ENCODE measurements at regions not wholly inside any gene's neighbourhood (a gene's known extent, or its start where the extent isn't known, plus 50 kb on each side); places are given as distances from the start of the nearest gene placed in this dataset.
"Not testable (repeated sequence)": the region's sequence is repeated elsewhere in the genome, so short reads cannot be mapped to it uniquely, and the experiment has no call there.

DNA sequence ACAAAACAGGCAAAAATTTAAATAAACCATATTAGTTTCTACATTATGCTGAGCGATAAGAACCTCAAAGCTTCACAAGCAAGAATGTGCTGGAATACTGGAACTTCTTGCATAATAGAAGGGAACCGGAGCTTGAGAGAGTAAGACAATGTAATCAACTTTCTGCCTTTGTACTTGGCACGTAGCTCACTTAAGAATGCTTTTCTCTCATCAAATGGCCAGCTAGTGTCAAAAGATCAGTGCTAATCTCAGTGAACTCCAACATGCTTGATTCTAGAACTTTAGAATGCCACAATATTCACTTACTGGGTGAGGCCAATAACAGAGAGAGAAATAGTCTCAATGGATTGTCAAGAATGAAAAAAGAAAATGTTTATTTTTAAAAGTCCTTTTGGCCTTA is 486.1 kb upstream of the LRRC7 start:
- DNase-seq (ENCODE audit: low spot score): no peak

DNA sequence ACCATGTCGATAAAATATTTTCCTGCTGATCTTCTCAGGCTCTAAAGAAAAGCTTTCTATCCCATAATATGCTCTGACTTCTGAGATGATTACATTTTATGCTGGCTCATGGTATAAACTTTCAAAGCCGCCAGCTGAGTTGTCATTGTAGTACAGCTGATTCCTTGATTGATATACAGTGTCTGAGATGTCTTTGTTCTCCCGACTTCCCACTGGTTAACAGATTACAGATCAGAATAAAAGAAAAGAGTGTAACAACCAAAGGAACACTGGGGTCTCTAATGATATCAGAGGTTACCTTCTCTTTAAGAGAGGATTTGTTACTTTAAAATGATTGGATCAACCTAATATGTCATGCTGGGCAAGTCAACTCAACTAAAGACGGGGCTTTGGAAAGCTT is 485.4 kb upstream of the LRRC7 start:
- no peak for DNase-seq (ENCODE audit: low spot score)

DNA sequence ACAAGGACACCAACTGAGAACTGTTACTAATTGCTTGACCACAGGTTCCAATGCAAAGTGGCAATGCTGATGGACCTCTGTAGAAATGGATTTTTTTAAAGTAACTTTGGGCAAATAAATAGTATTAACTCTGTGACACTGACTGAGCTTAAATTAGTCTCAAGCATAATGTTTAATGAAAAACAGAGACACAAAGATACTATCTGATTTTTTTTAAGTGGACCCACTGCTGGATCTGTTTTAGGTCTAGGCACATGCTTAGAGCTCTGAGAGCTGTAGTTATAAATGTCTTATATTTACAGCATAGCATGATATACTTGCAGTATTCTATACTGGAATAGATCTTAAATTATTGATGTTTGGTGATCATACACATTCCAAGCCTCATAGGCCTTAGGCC is 481.6 kb upstream of the LRRC7 start:
- no peak for DNase-seq (ENCODE audit: low spot score)

DNA sequence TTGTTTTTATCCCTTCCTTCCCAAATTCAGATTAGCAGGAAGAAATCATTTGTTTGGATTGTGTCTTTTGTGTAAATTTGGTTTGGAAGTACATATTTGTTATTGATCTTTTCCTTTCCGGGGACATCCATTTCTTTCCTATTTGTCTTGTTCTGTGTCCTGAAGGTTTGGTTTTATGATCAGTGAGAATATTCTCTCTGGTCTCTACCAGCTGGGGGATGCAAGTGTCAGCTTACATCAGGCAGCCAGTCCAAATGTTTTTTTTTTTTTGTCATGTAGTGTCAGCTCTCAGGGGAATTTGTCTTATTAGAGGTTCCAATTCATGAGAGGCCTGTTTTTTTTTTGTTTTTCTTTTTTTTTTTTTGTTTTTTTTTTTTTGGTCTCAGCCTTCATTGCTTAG is 479.2 kb upstream of the LRRC7 start:
- no peak for DNase-seq (ENCODE audit: low spot score)

DNA sequence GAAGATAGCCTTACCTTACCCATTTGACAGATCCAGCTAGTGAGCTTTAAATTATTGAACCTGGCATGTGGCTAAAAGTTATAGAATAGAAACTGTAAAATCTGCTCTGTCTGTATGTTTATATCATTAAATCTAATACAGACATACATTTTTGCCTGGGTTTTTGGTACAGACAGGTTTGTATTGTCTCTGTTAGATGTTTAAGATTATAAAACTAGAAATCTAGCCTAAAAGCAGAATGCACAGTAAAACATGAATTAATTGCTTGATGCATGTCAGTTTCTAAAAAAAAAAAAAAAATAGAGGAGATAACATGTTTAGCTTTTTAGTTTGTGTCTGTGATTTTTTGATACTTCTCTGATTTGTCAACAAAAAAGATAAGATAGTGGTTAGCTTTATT is 477.6 kb upstream of the LRRC7 start:
- DNase-seq (ENCODE audit: low spot score): no peak

DNA sequence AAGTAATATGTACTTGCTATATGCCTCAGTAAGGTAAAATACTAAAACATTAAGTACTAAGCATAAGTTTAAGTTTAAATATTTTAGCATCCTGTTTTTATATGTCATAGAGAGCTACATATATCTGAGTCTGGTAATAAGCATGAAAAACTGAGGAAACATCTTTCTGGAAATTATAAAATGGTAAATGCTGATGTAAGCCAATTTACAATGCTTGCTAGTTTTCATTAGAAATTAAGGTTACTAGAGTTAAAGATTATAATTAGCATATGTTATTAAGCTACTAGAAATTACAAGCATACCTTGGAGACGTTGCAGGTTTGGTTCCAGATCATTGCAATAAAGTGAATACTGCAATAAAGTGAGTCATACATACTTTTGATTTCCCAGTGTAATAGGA is 477.0 kb upstream of the LRRC7 start:
- no peak for DNase-seq (ENCODE audit: low spot score)

DNA sequence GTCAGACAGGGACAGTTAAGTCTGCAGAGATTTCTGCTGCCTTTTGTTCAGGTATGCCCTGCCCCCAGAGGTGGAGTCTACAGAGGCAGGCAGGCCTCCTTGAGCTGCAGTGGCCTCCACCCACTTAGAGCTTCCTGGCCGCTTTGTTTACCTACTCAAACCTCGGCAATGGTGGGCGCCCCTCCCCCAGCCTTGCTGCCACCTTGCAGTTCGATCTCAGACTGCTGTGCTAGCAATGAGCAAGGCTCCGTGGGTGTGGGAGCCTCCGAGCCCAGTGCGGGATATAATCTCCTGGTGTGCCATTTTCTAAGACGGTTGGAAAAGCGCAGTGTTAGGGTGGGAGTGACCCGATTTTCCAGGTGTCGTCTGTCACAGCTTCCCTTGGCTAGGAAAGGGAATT is 465.7 kb upstream of the LRRC7 start:
- DNase-seq (ENCODE audit: low spot score): not testable (repeated sequence)

DNA sequence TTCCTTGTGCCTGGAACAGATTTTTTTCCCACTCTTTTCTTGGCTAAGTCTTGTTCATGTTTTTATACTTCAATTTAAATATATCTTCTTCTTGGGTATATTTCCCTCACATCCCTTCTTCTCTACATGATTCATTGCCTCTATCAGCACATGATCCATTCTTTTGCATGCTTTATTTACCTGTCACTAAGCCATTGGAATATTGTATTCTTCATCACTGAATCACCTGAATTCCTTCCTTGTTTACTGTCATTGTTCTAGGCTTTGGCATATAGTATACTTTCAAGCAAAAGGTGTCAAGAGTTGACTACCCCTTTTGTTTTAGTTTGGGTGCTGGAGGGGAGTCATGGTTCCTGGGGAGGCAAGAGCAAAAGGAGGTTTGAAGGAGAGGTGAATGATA is 464.5 kb upstream of the LRRC7 start:
- no peak for DNase-seq (ENCODE audit: low spot score)

DNA sequence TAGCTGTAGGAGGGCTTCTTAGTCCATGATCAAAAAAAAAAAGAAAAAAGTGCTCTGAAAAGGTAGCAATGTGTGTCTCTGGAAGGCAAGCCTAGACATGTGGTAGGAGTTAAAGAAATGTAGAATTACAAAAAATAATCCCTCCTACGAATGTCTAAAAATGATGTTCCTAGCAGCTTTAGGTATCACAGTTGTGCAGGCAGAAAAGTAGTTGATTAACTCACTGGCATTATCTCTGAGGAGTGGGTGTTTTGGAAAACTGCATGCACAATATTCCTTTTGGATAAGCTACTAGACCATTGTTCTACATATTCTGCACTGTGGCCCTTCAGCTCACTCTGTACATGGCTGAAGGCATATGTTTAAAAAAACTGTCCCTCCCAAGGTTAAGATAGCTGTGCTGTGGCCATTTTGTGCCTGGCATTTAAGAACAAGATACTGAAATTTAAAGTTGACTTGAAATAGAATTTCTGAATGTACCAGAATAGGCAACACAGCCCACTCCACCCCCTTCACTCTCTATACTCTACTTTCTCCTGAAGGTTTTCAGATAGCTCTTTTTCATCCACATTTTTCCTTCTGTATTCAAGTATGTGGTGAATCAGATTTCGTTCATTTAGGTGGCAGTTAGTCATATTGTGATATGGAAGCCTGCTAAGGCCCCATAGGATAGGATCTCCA is 463.9 kb upstream of the LRRC7 start:
- DNase-seq (ENCODE audit: low spot score): no peak

DNA sequence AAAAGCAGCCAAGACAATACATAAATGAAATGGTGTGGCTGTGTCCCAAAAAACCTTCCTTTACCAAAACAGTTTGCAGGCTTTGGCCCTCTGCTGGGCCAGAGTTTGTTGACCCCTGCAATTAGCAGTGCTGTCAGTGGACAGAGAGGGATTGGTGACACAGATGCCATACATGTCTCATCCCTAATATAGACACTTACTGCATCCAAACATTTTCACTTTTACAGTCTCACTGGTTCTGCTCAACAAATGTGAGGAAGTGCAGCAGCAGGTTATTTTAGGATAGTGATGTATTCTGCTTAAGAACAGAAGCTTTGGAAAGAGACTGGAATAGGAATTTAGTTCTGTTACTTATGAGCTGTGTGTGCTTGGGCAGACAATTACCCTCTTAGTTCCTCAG is 462.8 kb upstream of the LRRC7 start:
- no peak for DNase-seq (ENCODE audit: low spot score)

DNA sequence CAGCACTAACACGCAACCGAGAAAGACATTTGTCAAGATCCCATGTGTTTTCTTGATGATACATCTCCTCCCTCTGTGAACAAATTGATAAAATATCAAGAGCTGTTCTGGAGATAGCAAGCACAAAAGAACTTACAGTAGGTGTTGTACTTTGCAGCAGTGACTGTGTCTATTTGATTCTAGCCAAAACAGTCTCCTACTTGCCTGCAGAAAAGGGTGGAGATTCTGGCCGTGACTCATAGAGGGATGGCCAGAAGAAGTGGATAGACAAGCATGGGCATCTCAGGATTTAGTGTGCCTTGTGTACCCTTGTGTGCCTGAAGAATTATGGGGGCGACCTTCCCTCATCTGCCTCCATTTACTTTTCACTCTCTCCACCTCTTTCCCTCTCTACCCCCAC is 458.4 kb upstream of the LRRC7 start:
- no peak for DNase-seq (ENCODE audit: low spot score)

DNA sequence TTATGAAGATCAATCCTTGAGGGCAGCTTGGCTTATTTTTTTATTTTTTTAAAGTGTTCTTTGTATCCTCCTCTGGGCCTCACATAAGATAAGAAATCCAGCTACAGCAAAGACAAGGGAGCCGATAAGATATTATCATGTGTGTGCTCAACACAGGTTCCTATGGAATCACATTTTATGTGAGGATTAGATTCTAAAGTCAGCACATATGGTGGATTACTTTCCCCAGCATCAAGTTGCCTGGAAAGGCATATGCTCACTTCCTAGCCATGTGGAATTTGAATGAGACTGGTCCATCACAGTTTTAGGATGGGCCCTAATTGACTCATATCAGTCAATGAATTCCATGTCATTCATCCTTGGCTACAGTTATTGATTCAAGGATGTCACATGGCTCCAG is 456.9 kb upstream of the LRRC7 start:
- DNase-seq (ENCODE audit: low spot score): no peak

DNA sequence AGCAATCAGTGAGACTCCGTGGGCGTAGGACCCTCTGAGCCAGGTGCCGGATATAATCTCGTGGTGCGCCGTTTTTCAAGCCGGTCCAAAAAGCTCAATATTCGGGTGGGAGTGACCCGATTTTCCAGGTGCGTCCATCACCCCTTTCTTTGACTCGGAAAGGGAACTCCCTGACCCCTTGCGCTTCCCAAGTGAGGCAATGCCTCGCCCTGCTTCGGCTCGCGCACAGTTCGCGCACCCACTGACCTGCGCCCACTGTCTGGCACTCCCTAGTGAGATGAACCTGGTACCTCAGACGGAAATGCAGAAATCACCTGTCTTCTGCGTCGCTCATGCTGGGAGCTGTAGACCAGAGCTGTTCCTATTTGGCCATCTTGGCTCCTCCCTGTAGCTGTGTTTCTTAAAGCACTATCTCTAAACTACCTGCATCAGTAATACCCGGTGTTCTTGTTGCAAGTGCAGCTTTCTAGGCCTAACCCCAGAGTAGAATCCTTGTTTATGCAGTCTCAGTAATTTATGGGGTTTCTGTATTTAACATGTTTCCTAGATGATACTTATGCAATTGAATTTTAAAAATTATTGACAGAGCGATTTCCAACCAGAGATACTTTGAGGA is 447.5 kb upstream of the LRRC7 start:
- DNase-seq (ENCODE audit: low spot score): not testable (repeated sequence)

DNA sequence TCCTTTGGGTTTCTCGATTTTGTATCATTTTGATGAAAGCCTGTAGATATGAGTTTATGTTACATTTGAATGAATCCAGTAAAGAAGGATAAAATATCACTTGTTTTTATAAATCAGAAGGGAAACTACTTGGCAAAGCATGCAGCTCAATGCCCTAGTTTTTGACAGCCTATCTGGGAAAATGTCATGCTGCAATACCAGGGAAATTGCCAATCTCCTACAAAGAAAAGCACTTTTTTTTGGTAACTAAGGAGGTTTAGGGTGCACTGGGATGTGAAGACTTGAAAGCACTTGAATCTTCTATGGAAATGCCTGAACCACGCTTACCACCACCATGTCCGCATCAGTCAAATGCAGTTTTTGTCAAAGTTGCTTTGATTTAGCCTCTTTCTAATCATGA is 446.9 kb upstream of the LRRC7 start:
- DNase-seq (ENCODE audit: low spot score): no peak

DNA sequence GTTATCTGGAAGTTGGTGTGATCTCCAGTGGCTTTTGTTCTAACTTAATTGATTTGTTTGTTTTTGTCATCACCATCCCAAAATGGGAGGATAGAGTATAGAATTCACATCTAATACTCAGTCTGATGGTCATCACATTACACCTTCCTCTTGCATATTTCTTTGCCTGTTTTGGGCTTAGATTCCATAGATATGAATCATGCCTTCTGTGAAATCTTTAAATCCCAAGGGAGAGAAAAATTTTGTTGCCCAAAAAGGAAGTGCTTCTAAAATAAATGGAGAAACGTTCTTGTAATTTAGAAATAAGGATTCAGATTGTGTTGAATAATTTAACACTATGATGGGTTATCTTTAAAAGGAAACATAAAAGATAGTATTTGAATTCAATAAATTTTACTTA is 446.0 kb upstream of the LRRC7 start:
- DNase-seq (ENCODE audit: low spot score): no peak

DNA sequence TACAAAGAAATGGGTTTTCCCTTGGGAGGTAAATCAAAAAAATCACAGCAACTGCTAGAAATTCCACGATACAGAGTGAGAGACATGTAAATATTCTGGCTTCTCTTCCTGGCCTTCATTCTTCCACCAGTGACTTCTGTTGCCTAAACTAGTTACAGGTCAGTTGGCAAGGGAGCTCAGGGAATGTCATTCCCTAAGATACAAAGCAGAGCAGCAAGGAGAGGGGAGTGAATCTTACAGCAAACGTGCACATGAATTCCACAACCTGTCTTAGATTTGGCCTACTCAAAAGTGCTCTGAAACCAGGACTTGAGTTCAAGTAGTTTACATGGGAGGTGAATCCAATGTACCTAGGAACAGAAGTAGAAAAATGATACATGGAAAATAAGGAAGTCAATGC is 445.3 kb upstream of the LRRC7 start:
- DNase-seq (ENCODE audit: low spot score): no peak

DNA sequence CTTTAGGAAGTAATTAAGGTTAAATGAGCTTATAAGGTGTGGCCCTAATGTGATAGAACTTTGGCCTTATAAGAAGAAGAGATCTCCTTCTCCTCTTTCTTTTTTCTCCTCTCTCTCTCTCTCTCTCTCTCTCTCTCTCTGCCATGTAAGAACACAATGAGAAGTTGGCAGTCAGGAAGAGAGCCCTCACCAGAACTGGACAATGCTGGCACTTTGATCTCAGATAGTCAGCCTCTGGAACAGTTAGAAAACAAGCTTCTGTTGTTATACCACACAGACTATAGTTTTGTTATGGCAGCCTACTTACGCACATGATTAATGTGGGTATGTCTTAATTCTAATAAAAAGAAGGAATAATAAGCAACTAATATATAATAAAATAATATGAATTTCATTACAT is 444.2 kb upstream of the LRRC7 start:
- no peak for DNase-seq (ENCODE audit: low spot score)

DNA sequence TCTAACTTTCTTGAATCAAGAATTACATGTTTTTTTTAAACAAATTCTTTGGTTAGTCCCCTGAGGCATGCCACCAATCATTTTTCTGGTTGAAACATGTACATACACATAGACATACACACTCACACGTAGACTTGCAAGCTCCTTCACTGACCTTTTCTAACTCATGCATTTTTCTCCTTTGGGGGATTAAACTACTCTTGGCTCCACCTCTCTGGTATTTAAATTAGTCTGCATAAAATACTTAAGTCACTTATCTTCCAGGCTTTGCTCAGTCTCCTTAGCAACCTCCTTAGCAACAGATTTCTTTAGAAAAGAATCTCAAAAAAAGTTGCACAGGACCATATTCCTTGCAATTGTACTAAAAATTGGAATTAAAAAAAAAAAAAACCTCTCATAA is 440.9 kb upstream of the LRRC7 start:
- DNase-seq (ENCODE audit: low spot score): no peak

DNA sequence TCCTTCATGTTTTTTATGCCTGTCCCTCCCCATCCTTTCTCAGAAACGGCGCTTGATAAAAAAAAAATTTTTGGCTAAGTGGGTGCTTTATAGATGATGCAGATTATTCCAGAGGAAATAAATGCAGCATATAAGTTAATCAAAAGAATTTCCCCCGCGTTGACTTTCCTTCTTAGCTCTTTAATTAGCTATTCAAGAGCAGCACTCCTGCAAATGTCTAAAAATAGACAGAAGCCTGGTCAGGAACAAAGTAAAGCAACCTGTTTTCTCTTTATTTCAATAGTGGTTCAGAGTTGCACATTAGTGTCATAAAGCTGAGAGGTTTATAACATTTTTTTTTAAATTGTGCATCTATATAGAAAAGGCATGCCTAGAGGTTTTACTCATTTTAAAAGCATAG is 439.5 kb upstream of the LRRC7 start:
- DNase-seq (ENCODE audit: low spot score): no peak

DNA sequence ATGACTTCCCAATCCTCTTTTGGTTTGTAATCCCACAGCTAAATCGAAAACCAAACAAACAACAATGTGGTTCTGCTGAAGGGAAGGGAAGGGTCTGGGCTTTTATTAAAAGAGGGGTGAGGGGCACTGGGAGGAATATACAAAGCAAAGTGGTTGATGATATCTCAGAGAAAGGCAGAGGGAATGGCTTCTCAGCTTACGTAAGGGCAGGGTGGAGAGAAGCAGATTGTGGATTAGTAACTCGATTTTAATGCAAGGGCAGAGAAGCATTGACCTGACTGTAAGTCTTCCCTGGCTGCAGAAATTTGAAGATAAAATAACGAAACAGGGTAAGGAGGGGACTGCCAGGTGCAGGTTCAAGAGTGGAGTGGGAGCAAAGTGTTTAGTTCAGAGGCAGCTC is 438.2 kb upstream of the LRRC7 start:
- DNase-seq (ENCODE audit: low spot score): no peak

DNA sequence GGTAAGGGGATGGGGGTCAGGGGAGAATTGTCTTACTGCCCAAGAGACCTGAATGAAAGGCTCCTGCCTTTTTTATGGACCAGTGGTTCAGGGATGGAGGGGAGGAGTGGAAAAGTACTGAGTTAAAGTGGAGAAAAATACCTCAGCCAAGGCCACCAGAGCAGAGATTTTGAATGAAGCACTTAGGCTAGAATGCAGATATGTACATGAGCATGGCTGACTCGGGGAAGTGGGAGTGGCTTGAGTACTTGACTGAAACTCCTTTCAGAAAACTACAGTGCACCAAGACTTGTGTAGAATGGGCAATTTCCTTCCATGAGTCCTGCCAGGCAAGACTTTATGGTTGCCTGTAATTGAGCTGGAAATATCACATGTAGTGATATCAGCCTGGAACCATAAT is 429.6 kb upstream of the LRRC7 start:
- DNase-seq (ENCODE audit: low spot score): no peak

DNA sequence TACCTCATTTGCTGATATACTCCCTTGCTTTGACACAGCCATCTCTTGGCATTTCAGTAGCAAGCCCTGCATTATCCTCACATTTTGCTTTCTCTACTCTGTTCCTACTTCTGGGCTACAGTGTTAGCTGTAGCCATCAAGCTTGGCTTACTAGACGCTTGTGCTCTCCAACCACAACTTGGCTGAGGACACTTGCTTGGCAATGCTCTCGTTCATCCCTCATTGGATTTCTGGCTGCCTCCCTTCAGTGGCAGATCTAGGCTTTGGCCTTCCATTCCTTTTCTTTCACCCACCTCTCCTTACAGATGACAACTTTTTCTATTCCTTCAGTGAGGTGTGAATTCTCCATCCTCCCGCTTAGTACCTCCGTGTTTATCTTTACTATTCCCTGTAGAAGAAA is 428.7 kb upstream of the LRRC7 start:
- no peak for DNase-seq (ENCODE audit: low spot score)

DNA sequence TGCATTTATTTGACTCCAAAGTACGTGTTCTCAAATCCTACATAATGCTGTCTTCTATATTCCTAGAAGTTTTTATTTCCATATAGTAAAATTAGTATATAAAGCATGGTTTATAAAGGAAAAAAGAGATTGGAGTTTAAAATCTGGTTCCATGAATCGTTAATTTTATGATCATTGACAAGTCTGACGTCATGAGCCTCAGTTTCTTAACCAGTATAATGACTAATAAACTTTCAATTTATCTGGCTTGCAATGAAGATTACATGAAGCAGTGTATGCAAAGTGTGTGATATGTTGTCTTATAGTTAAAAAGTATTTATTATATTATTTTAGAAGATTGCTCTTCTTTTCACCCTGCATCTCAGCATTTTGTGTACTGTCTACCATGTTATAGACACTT is 421.4 kb upstream of the LRRC7 start:
- DNase-seq (ENCODE audit: low spot score): no peak

DNA sequence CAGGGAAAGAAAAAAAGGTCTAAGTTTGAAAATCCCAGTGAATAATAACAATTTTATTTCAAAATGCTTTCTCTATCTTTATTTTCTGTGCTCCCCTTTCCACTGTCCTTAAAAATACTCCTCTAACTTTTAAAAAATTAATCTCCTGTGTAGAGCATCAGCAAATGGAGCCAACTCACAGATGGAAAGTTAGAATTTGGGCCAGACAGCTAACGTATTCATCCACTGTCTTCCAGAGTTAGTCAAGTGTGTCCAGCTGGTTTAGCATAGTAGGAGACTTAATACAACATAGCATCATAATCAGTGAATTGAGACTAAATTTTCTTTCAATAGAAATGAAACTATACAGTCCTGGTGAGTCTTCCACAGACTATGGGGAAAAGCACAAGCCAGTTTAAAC is 419.0 kb upstream of the LRRC7 start:
- no peak for DNase-seq (ENCODE audit: low spot score)
